ENCODE measurements at regions not wholly inside any gene's neighbourhood (a gene's known extent, or its start where the extent isn't known, plus 50 kb on each side); places are given as distances from the start of the nearest gene placed in this dataset.

- no peak for TF ChIP-seq CTCF (IDR thresholded peaks at IDR 0.05)
Measured at GRCh38 chr9:84570482-84571154, 98.9 kb upstream of the NTRK2 start.

GRCh38 chr9:84573083-84573482, 96.4 kb upstream of the NTRK2 start:
- TF ChIP-seq CTCF (IDR thresholded peaks at IDR 0.05): no peak

- no peak for TF ChIP-seq CTCF (IDR thresholded peaks at IDR 0.05)
Measured at GRCh38 chr9:84575705-84576104, 93.8 kb upstream of the NTRK2 start.

GRCh38 chr9:84583866-84584265, 85.7 kb upstream of the NTRK2 start:
- no peak for TF ChIP-seq CTCF (IDR thresholded peaks at IDR 0.05)

- no peak for TF ChIP-seq CTCF (IDR thresholded peaks at IDR 0.05)
Measured at GRCh38 chr9:84586662-84587061, 82.9 kb upstream of the NTRK2 start.

- no peak for TF ChIP-seq CTCF (IDR thresholded peaks at IDR 0.05)
Measured at GRCh38 chr9:84587153-84587552, 82.4 kb upstream of the NTRK2 start.

GRCh38 chr9:84589542-84589941, 80.0 kb upstream of the NTRK2 start:
- TF ChIP-seq CTCF (IDR thresholded peaks at IDR 0.05): no peak

GRCh38 chr9:84590706-84591105, 78.8 kb upstream of the NTRK2 start:
- no peak for TF ChIP-seq CTCF (IDR thresholded peaks at IDR 0.05)

All from LNCAP (cell line).